AG04449 (cell line): ENCODE measurements at regions not wholly inside any gene's neighbourhood (a gene's known extent, or its start where the extent isn't known, plus 50 kb on each side); places are given as distances from the start of the nearest gene placed in this dataset.

Experiments
- CTCF ChIA-PET: fragments of 350-600 bp; formaldehyde crosslinking; extraction: SDS; loops from one replicate; lab custom pipeline; 2021; ENCODE audit warnings: antibody characterized with exemption; lab: Yijun Ruan, JAX
- POLR2A ChIA-PET: fragments of 400-600, 350-600 bp; formaldehyde crosslinking; extraction: SDS; loops from one replicate; lab custom pipeline; 2020; ENCODE audit warnings: antibody characterized with exemption, inconsistent platforms; lab: Yijun Ruan, JAX
- DNase-seq: peaks from one replicate; pipeline ENCODE4 v3.0.0-alpha.2; 2010; ENCODE audit warnings: low read depth, low spot score
- H3K4me3 ChIP-seq: 2 replicates; pipeline ENCODE4 v1.5.1; 2011; ENCODE audit warnings: low read depth, mild to moderate bottlenecking, control low read depth, low read length
- CTCF ChIP-seq: IDR thresholded peaks from one replicate; pipeline ENCODE4 v1.5.1; 2011; ENCODE audit warnings: mild to moderate bottlenecking, moderate library complexity, low read length, control low read depth, inconsistent platforms; ENCODE audit not compliant: insufficient read depth; ENCODE audit errors: missing control alignments

GRCh38 chr6:49264909-49265308, 198.1 kb downstream of the MMUT start:
- DNase-seq = no peak
- H3K4me3 ChIP-seq = no peak overlapping the region
- ChIA-PET POLR2A (no interaction called here), CTCF (no interaction called here)
- no peak for TF ChIP-seq CTCF

GRCh38 chr6:49264496-49264895, 198.6 kb downstream of the MMUT start:
- H3K4me3 ChIP-seq = no peak overlapping the region
- ChIA-PET CTCF (no interaction called here), POLR2A (no interaction called here)
- no peak for DNase-seq
- no peak for TF ChIP-seq CTCF

- TF ChIP-seq CTCF = no peak
- CTCF ChIA-PET = no interaction called here
- DNase-seq = no peak
- POLR2A ChIA-PET = no interaction called here
- no peak overlapping the region for H3K4me3 ChIP-seq
Observed at GRCh38 chr6:49257549-49257948, 205.5 kb downstream of the MMUT start.

- POLR2A ChIA-PET = no interaction called here
- no peak for TF ChIP-seq CTCF
- CTCF ChIA-PET = no interaction called here
- H3K4me3 ChIP-seq = no peak overlapping the region
- no peak for DNase-seq
Observed at GRCh38 chr6:49255335-49255734, 207.7 kb downstream of the MMUT start.

GRCh38 chr6:49252901-49253300, 210.2 kb downstream of the MMUT start:
- DNase-seq = no peak
- CTCF ChIA-PET = no interaction called here
- POLR2A ChIA-PET = no interaction called here
- no peak for TF ChIP-seq CTCF
- H3K4me3 ChIP-seq = no peak overlapping the region

GRCh38 chr6:49233483-49233882, 229.6 kb downstream of the MMUT start:
- no peak overlapping the region for H3K4me3 ChIP-seq
- ChIA-PET CTCF (no interaction called here), POLR2A (no interaction called here)
- TF ChIP-seq CTCF = no peak
- DNase-seq = no peak

GRCh38 chr6:49225471-49225870, 237.6 kb downstream of the MMUT start:
- ChIA-PET CTCF (no interaction called here), POLR2A (no interaction called here)
- no peak for TF ChIP-seq CTCF
- no peak overlapping the region for H3K4me3 ChIP-seq
- no peak for DNase-seq
